Right renal pelvis (tissue), 4 donors: ENCODE measurements at regions not wholly inside any gene's neighbourhood (a gene's known extent, or its start where the extent isn't known, plus 50 kb on each side); places are given as distances from the start of the nearest gene placed in this dataset.
A peak's percentile ranks its signal among the peaks of the same experiment; 100 is the strongest.

ENCODE experiments used
- DNase-seq, 4 donors: peaks; one replicate each; pipeline ENCODE4 v3.0.0-alpha.2; 2013; ENCODE audit warnings: low read depth in 4 of 4, low spot score in 3 of 4, missing footprints in 1 of 4

DNA sequence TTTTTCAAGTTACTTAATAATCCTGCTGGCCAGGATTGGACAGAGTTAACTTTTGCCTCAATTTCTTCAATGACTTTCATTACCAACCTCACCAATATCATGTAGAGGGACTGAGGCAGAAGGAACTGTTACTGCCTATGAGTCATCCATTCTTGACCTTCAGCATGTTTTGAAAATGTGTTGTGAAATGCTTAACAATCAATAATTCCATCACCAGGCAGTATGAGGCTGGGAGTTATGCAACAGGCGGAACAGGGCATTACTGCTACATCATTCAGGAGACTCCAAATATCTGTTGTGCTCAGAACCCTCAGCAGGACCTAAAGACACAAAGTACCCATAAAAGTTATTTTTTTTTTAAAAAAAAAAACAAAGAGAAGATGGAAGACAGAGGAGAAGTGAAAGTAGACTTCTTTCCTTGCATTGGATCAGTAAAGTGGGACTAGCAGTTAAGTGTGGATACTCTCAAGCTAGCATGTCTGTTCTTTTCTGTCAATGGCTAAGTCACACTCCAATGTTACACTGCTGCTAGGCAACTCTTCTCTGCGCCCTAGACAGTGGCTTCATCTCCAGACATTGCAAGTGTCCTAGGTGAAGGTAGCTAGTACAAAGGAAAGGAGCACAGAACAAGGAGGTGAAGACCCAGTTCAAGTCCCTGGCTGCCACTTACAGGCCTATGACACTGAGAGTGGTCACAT, 184.9 kb upstream of the LPP start:
- DNase-seq, result no peak

DNA sequence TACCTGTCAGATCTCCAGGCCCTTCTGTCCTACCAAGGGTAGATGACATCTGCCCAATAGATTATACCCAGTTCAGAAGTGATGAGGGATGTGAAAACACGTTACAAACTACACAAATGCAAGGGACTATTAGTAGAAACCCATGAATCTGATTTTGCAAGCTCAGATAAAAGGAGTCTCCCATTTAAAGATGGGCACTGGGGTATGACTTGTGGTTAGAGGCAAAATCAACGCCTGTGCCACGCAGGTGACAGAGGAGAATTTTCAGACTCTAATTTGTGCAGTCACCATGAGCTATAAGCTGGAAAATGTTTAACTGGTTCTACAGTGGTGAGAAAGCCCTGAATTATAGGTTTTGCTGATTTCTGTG, 184.4 kb upstream of the LPP start:
- no peak for DNase-seq

DNA sequence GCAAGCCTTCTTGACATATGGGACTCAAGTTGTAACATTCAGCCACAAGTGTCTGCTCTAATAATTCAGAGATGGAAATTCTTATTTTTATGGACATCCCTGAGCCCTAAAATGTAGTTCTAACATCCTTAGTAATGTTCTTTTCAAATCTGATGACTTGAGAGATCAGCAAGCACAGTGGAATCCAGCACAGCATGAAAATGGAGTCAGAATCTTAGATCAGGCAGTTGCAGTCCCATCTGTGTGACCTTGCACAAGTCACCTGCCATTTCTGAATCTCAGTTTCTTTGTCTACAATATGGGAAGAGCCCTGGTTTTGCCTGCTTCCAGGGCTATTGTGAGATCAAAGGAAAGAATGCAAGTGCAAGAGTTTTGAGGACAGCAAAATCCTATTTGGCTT, 183.9 kb upstream of the LPP start:
- DNase-seq, result no peak

DNA sequence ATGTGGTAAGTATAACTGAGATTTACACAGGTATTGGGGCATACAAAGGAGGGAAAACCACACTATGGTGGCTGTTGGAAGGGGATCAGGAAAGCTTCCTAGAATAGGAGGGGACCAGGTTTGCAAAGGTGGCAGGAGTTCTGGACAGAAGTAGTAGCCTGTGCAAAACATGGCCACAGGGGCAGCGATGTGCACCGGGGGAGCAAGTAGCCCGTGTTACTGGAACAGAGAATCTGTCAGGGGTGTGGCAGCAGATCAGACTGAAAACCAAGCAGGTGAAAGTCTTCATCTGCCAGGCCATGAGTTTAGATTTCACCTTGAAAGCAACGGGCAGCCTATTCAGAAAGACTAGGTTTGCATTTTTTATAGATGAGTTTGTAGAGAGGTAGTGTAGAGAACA, 182.3 kb upstream of the LPP start:
- DNase-seq, result no peak

DNA sequence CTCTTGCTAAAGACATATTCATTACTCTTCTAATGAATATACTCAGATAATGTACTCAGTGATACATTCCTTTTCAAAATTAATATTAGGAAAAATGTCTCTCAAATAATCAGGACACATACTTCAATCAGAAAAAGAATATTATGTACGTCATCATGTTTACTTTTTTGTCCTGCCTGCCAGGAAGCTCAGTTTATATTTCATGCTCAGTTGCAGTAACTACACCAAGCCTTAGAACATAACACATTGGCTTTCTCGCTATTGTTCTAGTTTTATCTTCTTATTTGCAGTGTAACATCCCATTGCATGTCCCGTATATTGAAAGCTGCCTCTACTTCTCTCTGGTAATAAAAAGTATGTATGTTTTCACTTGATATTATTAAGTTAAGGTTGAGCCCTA, 181.5 kb upstream of the LPP start:
- no peak for DNase-seq

DNA sequence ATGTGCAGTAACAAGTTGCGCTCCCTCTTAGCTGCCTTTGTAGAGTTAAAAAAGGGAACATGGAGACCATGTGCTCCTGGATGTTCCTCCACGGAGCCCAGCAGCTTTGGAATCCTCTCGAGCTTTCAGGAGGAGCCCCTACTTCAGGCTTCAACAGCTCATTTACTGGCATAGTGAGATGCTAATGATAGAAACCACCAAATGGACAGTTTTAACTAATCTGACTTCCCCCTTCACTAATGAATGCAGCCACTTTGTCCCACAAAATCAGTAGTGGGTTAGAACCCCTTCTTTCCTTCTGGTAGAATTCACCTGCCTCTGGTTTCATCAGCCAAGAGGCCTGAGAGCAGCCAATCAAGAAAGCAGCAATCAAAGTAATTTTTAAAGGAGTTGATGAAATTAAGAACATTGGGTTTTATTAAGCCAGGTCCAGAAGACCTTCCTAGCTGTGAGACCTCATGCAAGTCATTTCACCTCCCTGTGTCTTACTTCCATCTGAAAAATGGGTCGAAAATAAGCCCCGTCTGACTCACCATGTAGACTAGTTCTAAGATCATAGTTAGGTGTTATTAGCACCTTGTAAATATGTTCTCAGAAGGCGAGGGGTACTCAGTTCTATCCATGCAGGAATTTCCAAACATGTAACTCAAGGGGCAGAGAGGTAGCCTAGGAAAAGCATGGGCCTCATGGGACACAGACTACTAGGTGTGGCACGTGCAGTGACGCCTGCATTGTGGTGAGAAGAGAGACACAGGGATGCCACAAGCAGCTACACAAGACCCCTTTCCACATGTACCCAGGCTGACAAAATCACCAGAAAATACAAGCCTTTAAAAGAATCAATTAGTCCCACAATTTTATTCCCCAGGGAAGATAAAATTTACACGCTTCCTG, 179.7 kb upstream of the LPP start:
- DNase-seq, result no peak

DNA sequence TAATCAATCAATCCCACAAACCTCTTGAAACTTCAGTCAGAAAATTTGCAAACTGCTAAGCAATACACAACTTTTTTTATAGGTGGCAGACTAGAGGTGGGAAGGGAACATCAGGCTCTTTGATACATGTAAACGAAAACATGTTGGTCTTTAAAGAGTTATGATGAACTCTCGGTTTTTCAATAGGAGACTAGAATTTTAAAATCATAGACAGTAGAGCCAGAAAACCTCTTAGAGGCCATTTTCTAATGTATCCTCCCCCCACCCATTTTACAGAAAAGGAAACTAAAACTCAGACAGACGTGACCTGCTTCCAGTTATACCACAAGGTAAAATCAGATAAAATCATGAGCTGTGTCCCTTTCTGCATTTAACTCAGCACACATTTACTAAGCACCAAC, 179.1 kb upstream of the LPP start:
- no peak for DNase-seq

DNA sequence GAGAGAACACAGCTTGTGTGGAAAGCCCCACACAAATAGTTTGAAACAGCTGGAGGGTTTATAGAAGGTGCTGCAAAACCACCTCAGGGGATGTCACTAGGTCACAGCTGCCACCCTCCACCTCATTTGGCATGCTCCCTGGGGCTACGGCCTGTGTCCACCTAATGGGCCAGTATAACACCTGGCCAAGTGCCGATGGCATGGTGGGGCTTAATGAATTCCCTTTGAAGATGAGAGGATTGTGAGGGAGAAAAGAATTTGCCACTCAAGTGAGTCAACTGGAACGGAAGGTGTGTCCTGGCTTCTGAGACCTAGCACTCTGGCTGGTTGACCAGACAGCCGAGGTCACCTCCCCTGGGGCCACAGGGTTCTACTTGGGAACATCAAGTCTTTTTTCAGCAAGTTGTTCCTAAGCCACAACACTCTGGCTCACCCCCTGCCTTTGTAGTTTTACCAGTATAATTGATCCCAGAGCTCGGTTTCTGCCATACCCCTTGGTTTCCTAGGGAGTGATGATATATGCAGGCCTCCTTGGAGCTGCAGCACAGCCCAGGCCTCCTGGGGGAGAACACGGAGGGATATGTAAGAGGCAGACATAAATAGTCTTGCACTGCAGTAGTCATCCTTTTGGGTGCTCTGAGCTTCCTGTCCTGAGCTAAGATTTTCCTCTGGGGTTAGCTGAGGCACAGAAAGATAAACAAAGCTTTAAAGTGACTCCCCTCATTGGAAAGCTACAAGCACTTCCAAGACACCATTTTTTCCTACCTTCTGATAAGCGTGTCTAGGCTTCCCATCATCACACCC, 178.2 kb upstream of the LPP start:
- DNase-seq, result no peak

DNA sequence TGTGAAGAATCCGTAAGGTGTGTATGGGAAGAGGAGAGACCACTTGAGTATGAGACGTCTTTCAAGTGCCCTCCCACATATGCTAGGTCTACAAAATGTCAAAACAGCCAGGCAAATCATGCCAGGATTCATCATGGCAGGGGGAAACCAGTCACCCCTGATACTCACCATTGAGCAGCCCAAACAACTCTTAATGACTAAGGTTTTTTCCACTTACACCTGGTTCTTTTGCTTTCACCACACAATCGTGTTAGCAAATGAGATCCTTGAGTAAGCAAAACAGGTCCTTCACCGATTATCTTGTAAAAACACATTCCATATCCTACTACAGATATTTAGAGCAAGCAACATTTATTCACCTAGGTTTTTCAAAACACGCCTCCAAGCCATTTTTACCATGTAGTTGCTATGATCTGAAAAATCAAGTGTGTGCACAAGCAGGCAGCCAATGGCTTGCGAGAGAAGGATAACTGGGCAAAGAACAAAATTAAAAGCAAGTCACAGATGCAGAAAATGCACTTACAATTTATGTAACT, 177.5 kb upstream of the LPP start:
- no peak for DNase-seq

DNA sequence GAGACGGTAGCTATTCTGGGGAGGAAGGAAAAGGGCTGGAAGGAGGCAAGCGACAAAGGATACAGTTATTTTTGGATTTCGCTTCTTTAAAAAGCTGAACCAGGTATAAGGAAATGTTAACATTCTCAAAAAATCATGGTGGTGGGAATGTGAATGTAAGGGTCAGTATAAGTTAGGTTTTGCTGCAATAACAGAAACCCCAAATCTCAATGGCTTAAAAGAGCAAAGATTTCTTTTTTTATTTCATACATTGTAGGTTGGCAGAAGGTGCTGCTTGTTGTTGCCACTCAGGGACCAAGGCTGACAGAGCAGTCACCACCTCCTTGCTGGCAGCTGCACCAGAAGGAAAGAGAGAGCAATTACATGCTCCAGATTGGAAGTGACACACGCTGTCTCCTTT, 176.3 kb upstream of the LPP start:
- no peak for DNase-seq

DNA sequence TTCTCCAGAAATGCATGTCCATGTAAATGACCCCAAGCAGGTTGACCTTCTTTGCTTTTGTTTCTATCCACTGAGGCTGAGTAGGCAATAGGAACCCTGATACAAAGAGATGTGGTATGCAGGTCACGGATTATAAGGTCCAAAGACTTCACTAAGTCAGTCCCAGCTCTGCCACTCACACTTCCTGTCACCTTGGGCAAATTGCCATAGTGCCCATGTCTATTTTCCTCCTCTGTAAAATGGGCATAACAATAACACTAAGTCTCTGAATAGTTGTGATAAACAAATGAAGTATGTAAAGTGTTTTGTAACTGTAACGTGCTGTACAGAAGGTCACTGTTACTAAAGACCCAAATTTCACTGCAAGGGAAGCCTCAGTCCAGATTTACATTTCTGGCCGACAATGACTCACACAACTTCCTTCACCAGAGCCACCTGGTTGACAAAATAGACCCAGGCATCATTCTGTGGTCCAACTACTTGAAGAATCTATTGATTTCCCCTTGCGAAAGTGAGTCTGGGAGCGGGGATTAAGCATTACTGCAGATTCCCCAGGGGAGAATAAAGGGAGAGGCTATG, 175.4 kb upstream of the LPP start:
- DNase-seq, result no peak

DNA sequence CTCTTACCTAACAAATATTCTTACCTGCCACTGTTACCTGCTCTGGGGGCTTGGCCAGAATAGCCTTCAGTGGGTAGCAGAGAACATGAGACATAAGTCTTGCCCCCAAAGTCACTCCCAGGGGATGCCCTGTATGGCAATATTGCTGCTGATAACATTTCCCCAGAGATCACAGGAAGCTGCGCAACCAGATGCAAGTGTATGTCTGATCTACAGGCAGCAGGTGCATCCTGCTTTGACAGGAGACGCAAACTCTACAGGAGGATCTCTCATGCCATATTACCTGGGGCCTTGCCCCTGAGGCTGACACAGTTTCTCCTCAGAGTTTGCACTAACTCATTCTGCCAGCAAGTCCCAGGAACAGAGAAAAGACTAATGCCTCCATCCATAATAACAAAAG, 174.4 kb upstream of the LPP start:
- no peak for DNase-seq

DNA sequence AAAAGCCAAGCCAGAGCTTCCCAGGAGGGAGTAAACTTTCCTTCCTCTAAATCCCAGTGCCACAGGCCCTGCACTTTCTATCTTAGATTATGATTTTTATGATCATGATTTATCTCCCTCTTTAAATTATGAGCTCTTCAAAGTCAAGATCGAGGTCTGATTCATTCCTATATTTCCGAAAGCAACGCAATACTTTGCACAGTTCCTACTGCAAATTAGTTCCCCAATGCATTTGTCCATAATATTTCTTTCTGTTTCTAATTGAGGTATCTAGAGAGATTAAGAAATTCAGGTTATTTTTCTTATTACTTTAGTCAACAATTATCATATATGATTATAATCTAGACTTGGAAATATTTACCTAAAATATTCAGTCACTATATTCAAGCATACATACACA, 173.1 kb upstream of the LPP start:
- DNase-seq, result no peak

DNA sequence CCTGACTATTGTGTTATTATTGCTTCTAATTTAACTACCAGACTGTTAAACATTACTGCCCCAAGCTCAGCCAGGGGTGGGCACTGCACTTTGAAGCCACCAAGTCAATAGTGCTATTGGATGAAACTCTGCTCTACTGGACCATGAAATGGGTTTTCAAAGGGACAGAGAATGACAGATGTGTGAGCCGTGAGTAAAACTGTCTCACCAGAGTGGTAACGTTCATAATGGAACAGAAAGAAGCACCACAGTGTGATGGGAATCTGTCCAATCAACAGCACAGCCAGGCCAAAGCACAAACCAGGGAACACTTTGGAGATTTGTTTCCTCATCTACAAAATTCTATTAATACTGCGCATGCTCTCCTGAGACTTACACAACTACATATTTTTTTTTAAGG, 171.8 kb upstream of the LPP start:
- DNase-seq, result peak in 1 of 4 donors; percentile 29

DNA sequence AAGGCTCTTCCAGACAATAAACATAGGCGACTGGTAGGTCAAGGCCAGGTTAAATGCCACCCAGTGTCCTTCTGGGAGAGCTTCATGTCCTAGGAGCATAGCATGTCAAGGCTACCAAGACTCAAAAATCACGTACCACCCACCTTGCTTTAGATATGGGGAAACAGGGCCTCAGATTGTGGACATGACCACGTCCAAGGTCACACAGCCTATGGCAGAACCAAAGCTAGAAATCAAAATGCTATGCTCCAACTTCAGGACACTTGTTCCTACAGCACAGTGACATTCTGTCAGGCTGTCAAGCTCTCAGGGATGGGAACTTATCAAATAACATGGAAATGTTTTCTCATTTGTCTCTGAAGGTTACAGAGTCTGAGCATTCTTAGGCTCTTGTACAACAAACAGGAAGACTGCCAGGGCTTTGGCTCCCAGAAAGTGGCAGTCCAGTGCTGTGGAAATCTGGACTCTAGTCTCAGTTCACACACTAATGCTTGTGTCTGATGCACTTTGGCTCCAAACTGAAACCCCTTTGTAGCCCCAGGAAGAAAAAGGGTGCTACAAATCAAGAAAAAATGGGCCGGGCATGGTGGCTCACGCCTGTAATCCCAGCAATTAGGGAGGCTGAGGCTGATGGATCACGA, 170.4 kb upstream of the LPP start:
- DNase-seq, result no peak

DNA sequence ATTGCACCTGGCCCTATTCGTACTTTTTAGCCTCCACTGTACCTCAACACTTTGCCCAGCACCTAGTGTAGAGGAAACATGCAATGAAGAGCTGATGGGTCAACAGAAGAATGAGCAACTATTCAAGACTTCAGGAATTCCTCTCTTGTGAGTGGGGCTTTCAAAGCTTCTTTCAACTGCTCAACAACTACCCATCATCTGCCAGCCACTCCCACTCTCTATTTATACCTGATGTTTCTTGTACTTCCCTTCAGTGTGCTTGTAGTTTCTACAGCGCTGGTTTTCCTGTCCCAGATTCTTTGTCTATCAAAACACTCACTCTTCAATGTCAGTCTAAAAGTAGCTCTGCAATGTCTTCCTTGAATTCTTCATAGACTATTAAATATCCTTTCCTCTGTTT, 168.3 kb upstream of the LPP start:
- no peak for DNase-seq

DNA sequence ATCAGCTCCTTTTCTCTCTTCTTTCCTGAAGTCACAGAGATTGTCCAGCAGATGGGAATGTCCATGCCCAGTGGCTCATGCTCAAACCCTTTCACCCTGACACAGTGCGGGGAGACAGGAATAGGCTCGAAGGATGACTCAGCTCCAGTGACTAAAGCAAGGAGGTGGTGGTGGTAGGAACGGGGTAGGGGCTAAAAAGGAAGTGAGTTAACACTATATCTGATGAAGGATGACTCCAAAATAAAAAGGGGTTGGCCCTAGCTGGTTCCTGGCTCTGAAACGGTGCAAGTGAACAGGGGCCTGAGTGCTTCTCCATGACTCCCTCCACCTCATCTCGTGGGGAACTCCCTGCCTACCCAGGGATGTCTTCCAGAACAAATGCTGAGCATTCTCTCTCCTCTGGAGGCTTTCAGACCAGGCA, 167.4 kb upstream of the LPP start:
- DNase-seq, result no peak

DNA sequence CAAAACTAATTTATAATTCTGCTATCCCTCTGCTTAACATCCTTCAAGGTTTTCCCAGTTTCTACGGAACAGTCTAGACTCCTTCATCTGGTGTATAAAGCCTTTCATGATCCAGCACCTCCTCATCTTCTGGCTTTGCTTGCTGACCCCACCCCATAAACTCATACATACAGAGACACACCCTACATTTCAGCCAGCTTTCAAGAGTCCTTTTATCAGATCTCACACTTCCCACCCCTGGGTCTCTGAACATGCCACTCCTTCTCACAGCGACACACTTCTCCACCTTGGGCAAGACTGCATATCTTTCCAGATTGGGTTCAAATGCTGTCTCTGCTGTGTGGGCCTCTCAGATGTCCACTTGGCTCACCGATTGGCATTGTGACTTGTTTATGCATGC, 166.8 kb upstream of the LPP start:
- no peak for DNase-seq

DNA sequence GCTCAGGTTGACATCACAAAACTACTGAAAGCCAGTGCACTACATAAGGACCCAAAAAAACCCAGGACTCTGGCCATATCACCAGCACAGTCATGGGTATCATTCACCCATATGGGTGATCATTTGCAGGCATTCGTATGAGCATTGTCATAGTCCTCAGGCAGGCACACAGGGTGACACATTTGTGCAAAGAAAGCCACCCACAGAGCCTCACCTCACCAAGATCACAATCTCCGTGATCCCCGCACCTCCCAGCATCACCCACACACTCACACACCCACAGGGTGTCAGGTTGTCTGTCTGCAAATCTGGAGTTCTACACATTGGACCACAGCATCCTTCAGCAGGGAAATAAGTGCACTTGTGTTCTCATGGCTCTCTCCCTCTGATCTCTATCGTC, 166.0 kb upstream of the LPP start:
- no peak for DNase-seq

DNA sequence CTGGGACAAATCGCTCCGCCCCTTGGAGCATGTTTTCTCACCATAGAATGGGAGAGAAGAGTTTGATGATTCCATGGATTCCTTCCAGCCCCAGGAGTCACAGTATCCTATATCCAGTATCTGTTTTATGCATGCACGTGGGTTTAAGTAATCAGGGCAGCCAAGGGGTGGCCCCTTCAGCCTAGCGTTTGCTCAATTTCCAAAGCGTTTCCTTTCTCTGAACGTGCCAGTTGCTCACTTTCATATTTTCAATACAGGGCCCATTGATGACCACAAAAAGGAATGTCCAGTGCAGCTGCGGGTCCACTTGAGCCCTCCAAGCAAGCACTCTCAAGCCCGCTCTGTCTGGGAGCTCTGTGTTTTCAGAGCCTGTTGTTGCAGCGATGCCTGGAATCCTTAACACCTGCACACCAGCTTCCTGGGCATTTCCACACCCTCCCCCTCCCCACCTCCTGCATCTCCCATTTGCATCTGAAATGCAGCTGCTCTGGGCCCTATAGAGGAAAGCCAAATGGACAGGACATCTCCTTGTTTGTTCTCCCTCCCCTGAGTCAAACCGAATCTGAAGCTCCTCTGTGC, 164.3 kb upstream of the LPP start:
- DNase-seq, result no peak
